RCC 7860 (cell line): ENCODE measurements at regions not wholly inside any gene's neighbourhood (a gene's known extent, or its start where the extent isn't known, plus 50 kb on each side); places are given as distances from the start of the nearest gene placed in this dataset.
"Not testable (repeated sequence)": the region's sequence is repeated elsewhere in the genome, so short reads cannot be mapped to it uniquely, and the experiment has no call there.

Source experiments
- DNase-seq: peaks from one replicate; pipeline ENCODE4 v3.0.0-alpha.2; 2015; ENCODE audit warnings: low spot score
- FAIRE-seq: peaks from 2 replicates; lab custom pipeline; 2012; peaks lifted over from hg19 to GRCh38; lab: Jason Lieb, UNC

- DNase-seq (no peak), FAIRE-seq (no peak)
These were observed 341.1 kb downstream of the MMUT start for GRCh38 chr6:49121970-49122369.

- FAIRE-seq (no peak), DNase-seq (no peak)
These were observed 344.6 kb downstream of the MMUT start for GRCh38 chr6:49118478-49118877.

GRCh38 chr6:49110916-49111315, 352.1 kb downstream of the MMUT start:
- no peak for DNase-seq
- FAIRE-seq, result no peak

GRCh38 chr6:49097664-49098063, 365.4 kb downstream of the MMUT start:
- not testable (repeated sequence) for FAIRE-seq, DNase-seq

- FAIRE-seq (no peak), DNase-seq (no peak)
These were observed 365.9 kb downstream of the MMUT start for GRCh38 chr6:49097116-49097515.

- DNase-seq, result no peak
- FAIRE-seq, result no peak
These were observed 374.4 kb downstream of the MMUT start for GRCh38 chr6:49088631-49089030.

GRCh38 chr6:49087369-49087768, 375.7 kb downstream of the MMUT start:
- DNase-seq (no peak), FAIRE-seq (no peak)

- no peak for DNase-seq
- FAIRE-seq, result peak; percentile 50
These were observed 380.4 kb downstream of the MMUT start for GRCh38 chr6:49082611-49083010.

GRCh38 chr6:49072885-49073620, 390.0 kb downstream of the MMUT start:
- FAIRE-seq (no peak), DNase-seq (no peak)

GRCh38 chr6:49072146-49072545, 390.9 kb downstream of the MMUT start:
- FAIRE-seq (no peak), DNase-seq (no peak)

- no peak for FAIRE-seq
- no peak for DNase-seq
These were observed 392.6 kb downstream of the MMUT start for GRCh38 chr6:49070411-49070810.

GRCh38 chr6:49054311-49054710, 408.7 kb downstream of the MMUT start:
- no peak for FAIRE-seq

GRCh38 chr6:49052901-49053300, 410.2 kb downstream of the MMUT start:
- DNase-seq, result no peak
- no peak for FAIRE-seq

More at GRCh38 chr6:49054311-49054710, 408.7 kb downstream of the MMUT start:
- no peak for DNase-seq

GRCh38 chr6:49051281-49051680, 411.8 kb downstream of the MMUT start:
- DNase-seq, result no peak
- no peak for FAIRE-seq

GRCh38 chr6:49050584-49050983, 412.5 kb downstream of the MMUT start:
- FAIRE-seq (no peak), DNase-seq (no peak)

GRCh38 chr6:49038294-49038822, 424.7 kb downstream of the MMUT start:
- FAIRE-seq (no peak), DNase-seq (no peak)

- DNase-seq, result no peak
- no peak for FAIRE-seq
These were observed 432.6 kb downstream of the MMUT start for GRCh38 chr6:49030251-49031020.

- DNase-seq, result no peak
- no peak for FAIRE-seq
These were observed 435.4 kb downstream of the MMUT start for GRCh38 chr6:49027644-49028043.

- DNase-seq (no peak), FAIRE-seq (no peak)
These were observed 437.5 kb downstream of the MMUT start for GRCh38 chr6:49025273-49026240.

- DNase-seq (no peak), FAIRE-seq (no peak)
These were observed 458.3 kb downstream of the MMUT start for GRCh38 chr6:49004801-49005200.

- FAIRE-seq (no peak), DNase-seq (no peak)
These were observed 459.7 kb downstream of the MMUT start for GRCh38 chr6:49003348-49003747.
